Stimulated activated CD4-positive, alpha-beta T cell treated with anti-CD3 and anti-CD28 coated beads, Interleukin-1b, Interleukin-23, amount 100 ng/mL, for 4 hours (primary cell): ENCODE measurements at regions not wholly inside any gene's neighbourhood (a gene's known extent, or its start where the extent isn't known, plus 50 kb on each side); places are given as distances from the start of the nearest gene placed in this dataset.

Experiments used
- DNase-seq, 2 donors: peaks; one replicate each; pipeline ENCODE4 v3.0.0-alpha.2; 2020; ENCODE audit warnings: low read depth in 2 of 2

DNA sequence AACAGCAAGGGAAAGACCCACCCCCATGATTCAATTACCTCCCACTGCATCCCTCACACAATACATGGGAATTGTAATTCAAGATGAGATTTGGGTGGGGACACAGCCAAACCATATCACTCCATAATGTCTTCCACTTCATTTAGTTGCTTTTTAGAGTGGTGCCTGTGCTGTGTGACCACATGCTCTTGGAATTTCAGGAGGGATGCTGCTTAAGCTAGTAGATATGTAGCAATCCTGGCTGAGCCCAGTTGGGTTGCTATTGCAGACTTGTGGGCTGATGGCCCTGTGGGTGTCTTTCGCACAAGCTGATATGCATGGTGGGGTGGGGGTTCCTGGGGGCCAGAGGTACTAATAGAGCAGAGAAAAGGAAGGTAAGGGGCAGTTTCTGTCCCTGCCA lies 160.4 kb upstream of the SYT6 start:
- no peak for DNase-seq

DNA sequence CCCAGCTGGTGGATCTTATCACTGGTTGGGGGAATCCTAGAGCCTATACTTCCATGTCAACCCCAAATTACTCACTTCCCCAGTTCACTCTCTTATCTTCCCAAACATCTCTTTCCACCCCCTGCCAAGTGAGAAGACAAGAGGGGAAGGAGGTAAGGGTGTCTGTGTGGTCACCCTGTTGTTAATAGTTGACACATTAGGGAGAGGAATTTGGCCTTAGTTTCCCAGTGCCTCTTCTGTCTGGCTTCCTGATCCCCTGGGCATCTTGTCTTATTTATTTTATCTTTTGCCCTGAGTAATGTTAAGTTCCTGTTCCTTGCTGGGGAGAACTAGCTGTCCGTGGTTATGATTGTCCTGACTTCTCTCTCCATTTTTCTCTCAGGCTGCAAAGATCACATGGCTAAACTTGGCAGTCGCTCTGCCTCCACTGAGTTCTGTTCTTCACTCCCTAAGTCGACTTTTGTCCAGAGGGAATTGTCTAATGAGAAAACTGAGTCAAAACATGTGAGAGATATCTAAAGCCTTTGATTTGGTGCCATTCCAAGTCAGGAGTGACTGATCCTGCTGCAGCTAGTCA lies 157.1 kb upstream of the SYT6 start:
- no peak for DNase-seq

DNA sequence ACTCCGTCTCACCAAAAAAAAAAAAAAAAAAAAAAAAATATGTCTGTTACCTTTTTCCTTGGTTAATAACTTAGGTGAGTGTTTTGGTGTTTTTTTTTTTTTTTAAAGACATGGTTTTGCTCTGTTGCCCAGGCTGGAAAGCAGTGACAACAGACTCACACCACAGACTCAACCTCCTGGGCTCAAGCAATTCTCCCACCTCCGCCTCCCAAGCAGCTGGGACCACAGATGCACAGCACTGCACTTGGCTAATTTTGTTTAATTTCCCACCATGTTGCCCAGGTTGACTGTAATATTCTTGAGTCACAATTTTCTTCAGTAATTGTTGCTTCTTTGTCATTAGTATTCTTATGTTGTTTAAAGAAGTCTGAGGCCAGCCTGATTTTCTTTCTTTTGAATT lies 149.2 kb upstream of the SYT6 start:
- DNase-seq = no peak

GRCh38 chr1:114299331-114299975 lies 145.8 kb upstream of the SYT6 start:
- DNase-seq = no peak

DNA sequence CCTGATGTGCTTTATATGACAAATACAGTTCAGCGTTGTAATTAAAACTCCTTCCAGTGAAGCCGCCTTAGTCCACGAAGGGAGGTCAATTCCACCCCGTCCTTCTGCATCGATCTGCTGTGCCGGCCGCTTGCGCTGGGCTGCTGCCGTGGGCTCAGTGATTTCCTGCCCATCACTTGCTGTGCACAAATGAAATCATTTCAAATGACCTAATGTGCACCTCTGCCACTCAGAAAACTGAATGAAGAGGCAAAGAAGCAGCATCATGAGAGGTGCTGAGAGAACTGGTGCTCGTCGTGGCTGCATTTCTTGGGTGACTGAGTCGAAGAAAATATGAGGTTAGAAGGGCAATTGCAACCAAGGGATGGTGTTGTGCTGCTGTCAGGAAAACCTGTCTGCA lies 144.3 kb upstream of the SYT6 start:
- no peak for DNase-seq

GRCh38 chr1:114296413-114296812 lies 142.7 kb upstream of the SYT6 start:
- no peak for DNase-seq

DNA sequence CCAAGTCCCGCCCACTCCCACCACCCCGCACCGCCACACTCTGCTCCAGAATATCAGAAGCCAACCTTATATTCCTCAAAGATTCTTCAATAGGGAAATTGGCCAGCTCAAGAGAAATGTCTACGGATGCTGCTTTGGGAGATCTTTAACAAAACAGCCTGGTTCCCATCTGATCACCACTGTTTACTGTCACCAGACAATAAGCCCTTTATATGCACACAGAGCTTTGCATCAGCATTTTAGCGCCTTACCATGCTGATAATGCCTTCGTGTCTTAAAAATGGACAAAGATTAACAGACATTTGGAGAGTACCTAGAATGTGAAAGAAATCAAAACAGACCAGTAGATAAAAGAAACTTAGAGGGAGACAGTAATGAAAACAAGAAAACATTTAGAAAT lies 141.7 kb upstream of the SYT6 start:
- DNase-seq = no peak

- DNase-seq = no peak
Observed at GRCh38 chr1:114292835-114293234, 139.2 kb upstream of the SYT6 start.

GRCh38 chr1:114292194-114292593 lies 138.5 kb upstream of the SYT6 start:
- no peak for DNase-seq

- no peak for DNase-seq
Observed at GRCh38 chr1:114290776-114291175, 137.1 kb upstream of the SYT6 start.

DNA sequence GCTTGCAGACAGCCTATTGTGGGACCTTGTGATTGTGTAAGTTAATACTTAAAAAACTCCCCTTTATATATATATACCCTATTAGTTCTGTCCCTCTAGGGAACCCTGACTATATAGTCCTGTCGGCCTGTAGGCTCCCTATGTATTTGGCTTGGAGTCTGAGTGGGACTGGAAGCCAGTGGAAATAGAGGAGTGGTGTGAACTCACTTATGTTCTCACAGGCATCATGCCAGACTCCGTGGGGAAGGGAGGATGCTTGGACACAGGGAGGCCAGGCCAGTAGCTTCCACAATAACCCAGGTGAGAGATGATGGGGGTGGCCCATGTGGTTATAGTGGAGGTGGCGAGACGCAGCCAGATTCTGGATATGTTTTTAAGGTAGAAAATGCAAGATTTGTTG lies 136.7 kb upstream of the SYT6 start:
- DNase-seq = no peak

DNA sequence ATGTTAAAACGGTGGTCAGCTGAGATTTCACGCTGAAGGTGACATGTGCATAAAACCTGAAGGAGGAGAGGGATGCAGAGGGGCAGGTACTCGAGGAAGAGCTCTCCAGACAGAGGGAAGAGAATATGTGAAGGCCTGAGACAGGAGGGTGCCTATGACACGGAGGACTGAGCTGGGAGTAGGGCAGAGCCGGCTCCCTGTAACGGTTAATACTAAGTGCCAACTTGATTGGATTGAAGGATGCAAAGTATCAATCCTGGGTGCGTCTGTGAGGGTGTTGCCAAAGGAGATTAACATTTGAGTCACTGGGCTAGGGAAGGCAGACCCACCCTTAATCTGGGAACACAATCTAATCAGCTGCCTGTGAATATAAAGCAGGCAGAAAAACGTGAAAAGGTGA lies 136.2 kb upstream of the SYT6 start:
- DNase-seq = no peak

DNA sequence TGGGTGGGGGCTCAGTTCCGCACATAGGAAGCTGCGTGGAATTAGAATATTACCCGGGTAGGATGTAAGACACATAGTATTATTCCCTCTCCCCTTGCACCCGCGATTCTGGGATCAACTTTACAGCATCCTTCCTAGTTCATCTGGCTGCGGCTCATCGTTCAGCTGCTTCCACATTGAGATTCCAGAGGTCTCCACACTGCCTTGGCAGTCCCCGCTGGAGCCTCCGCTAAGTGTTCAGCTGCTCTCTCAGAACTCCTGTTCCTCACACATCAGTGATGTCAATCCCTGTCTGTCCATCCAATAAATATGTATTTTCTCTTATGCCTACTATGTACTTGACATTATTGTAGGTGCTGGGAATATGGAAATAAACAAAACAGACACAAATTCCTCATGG lies 135.6 kb upstream of the SYT6 start:
- no peak for DNase-seq

DNA sequence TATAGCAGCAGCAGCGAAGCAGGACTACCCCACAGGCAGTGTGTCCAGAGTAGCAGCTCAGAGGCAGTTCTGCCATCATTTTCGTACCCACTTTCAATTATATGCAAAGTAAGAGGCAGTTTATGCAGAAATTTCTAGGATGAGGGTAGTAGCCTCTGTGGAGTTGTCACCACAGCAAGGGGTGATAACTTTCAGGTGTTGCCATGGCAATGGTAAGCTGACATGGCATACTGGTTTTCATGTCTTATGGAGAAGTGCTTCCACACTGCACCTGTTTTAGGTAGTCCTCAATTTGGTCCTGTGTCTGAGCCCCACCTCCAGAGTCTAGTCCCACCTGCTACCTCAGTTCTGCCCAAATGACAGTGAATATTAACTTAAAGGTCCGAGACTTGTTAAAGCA lies 133.3 kb upstream of the SYT6 start:
- DNase-seq = no peak

GRCh38 chr1:114286179-114286578 lies 132.5 kb upstream of the SYT6 start:
- no peak for DNase-seq

DNA sequence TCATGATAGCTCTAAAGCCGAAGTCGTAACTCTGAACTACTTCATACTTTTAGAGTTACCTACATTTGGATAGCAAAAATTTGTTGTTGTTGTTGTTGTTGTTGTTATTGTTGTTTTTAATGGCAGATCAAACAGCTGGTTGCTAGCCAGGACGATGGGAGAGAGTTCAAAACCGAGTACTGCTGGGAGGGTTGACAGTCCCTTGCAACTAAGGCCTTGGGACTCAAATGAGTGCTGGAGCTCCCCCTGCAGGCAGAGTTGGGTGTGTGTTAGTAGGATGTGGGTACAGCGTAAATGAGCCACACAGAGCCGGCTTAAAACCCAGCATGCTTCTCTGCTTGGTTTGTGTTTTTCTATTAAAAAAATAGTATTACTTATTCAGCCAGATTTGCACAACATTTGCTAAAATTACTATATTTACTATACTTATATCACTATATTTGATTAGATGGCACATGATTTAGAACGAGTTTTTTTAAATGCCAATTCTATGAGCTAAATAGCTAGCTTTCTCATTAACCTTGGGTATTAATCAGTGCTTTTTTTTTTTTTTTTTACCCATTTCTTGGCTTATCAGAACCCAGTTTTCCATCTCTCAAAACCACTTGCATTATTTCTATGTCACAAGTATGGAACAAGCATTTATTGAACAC lies 129.2 kb upstream of the SYT6 start:
- peak; percentile 74 to 76 for DNase-seq

GRCh38 chr1:114278911-114279310 lies 125.2 kb upstream of the SYT6 start:
- no peak for DNase-seq

- no peak for DNase-seq
Observed at GRCh38 chr1:114278430-114278829, 124.8 kb upstream of the SYT6 start.

DNA sequence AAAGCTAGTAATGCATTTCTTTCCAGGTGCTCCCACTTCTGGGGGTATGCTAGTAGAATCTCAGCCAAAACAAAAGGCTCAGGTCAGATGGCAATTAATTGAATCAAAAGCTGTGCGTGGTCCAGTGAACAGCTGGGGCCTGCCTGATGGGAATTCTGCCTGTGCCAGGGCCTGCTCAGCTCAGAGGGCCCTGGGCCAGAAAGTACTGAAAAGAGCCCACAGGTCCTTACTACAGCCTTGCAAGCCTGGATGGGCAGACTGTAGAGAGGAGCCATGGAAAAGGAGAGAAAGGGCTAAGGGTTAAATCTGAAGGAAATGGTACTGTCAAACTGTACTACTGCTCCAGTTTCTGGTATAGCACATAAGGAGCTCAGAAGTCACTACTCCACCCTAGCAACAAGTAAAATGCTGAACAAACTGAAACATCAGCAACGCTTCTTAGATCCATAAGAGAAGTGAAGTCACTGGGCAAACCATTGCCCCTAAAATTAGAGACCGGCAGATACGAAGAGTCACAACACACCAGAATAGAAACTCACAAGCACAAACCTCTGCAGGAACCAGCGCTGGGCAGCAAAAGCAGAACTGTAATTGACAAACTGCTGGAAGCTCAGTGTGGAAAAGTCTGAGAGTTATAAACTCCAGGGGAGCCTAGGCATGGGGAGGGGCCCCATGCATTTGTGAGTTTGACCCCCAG lies 121.1 kb upstream of the SYT6 start:
- DNase-seq = no peak

DNA sequence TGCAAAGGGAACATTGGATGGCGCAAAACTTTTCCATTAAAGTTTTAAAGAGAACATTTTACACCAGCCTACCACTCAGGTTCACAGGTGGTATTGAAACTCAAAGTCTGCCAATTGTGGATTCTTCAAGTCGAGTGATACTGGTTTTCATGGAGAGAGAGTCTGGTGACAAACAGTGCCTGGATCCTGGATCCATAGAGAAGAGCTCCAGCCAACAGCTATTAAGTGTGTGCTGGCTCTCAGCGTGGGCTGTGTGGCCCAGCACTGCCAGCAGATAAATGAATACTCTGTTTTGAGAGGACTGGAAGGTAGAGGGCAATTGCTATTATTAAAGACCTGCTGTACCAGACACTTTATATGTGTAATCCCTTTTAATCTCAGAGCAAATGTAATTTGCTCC lies 118.9 kb upstream of the SYT6 start:
- DNase-seq = no peak

- DNase-seq = no peak
Observed at GRCh38 chr1:114270718-114271117, 117.0 kb upstream of the SYT6 start.

- DNase-seq = no peak
Observed at GRCh38 chr1:114270282-114270681, 116.6 kb upstream of the SYT6 start.

GRCh38 chr1:114269539-114269938 lies 115.9 kb upstream of the SYT6 start:
- no peak for DNase-seq
